ENCODE measurements at regions not wholly inside any gene's neighbourhood (a gene's known extent, or its start where the extent isn't known, plus 50 kb on each side); places are given as distances from the start of the nearest gene placed in this dataset.

- CTCF ChIA-PET: no interaction called here
- Histone ChIP-seq H3K9me3 (no peaks in the 10 kb centered on the region), H3K27me3 (replicated peaks; ENCODE audit: control insufficient read depth, insufficient read depth, low read length) (no peaks in the 10 kb centered on the region), H3K36me3 (ENCODE audit: control insufficient read depth, insufficient read depth, low read length) (no peaks in the 10 kb centered on the region), H3K4me1 (no peaks in the 10 kb centered on the region), H3K4me3 (ENCODE audit: low read depth, low read length) (no peak overlapping the region)
- intact Hi-C loops (cut with micrococcal nuclease; ENCODE audit: unreplicated experiment): no loop called here
- Mint-ChIP-seq H3K27me3 (ENCODE audit: insufficient read depth, unreplicated experiment) (peaks cover 9% of the 10 kb centered on the region), H3K4me3 (ENCODE audit: unreplicated experiment) (no peak overlapping the region), H3K36me3 (ENCODE audit: insufficient read depth, unreplicated experiment) (no peaks in the 10 kb centered on the region), H3K4me1 (ENCODE audit: low read depth, unreplicated experiment) (no peaks in the 10 kb centered on the region), H3K9me3 (ENCODE audit: unreplicated experiment) (no peaks in the 10 kb centered on the region), H3K27ac (ENCODE audit: unreplicated experiment) (no peak overlapping the region)
- TF ChIP-seq CTCF (IDR thresholded peaks at IDR 0.05; ENCODE audit: insufficient read depth in 1 of 2, low read depth in 1 of 2, low read length in 1 of 2, severe bottlenecking in 1 of 2, unreplicated experiment in 1 of 2): no peak
- BruUV-seq (replicated peaks): no TSS peak
- DNase-seq: no peak
- POLR2A ChIA-PET: no interaction called here
Measured at GRCh38 chr10:4576206-4576605, 249.8 kb upstream of the AKR1E2 start.

GRCh38 chr10:4569151-4569550 lies 256.9 kb upstream of the AKR1E2 start:
- Mint-ChIP-seq H3K27me3 (ENCODE audit: insufficient read depth, unreplicated experiment) (peaks cover 16% of the 10 kb centered on the region), H3K4me3 (ENCODE audit: unreplicated experiment) (no peak overlapping the region), H3K27ac (ENCODE audit: unreplicated experiment) (no peak overlapping the region), H3K9me3 (ENCODE audit: unreplicated experiment) (no peaks in the 10 kb centered on the region), H3K36me3 (ENCODE audit: insufficient read depth, unreplicated experiment) (no peaks in the 10 kb centered on the region), H3K4me1 (ENCODE audit: low read depth, unreplicated experiment) (no peaks in the 10 kb centered on the region)
- no peaks in the 10 kb centered on the region for H3K4me1 ChIP-seq
- H3K4me3 ChIP-seq (ENCODE audit: low read depth, low read length): no peak overlapping the region
- CTCF ChIA-PET: no interaction called here
- no TSS peak for BruUV-seq (replicated peaks)
- H3K36me3 ChIP-seq (ENCODE audit: control insufficient read depth, insufficient read depth, low read length): no peaks in the 10 kb centered on the region
- no peak for TF ChIP-seq CTCF (IDR thresholded peaks at IDR 0.05; ENCODE audit: insufficient read depth in 1 of 2, low read depth in 1 of 2, low read length in 1 of 2, severe bottlenecking in 1 of 2, unreplicated experiment in 1 of 2)
- H3K9me3 ChIP-seq: no peaks in the 10 kb centered on the region
- intact Hi-C loops (cut with micrococcal nuclease; ENCODE audit: unreplicated experiment): no loop called here
- DNase-seq: no peak
- POLR2A ChIA-PET: no interaction called here
- H3K27me3 ChIP-seq (replicated peaks; ENCODE audit: control insufficient read depth, insufficient read depth, low read length): no peaks in the 10 kb centered on the region

- H3K4me3 Mint-ChIP-seq (ENCODE audit: unreplicated experiment): no peak overlapping the region
- no TSS peak for BruUV-seq (replicated peaks)
Measured at GRCh38 chr10:4568731-4569130, 257.3 kb upstream of the AKR1E2 start.

More at GRCh38 chr10:4568731-4569130, 257.3 kb upstream of the AKR1E2 start:
- POLR2A ChIA-PET: no interaction called here
- intact Hi-C loops (cut with micrococcal nuclease; ENCODE audit: unreplicated experiment): no loop called here
- no peak for TF ChIP-seq CTCF (IDR thresholded peaks at IDR 0.05; ENCODE audit: insufficient read depth in 1 of 2, low read depth in 1 of 2, low read length in 1 of 2, severe bottlenecking in 1 of 2, unreplicated experiment in 1 of 2)
- H3K9me3 Mint-ChIP-seq (ENCODE audit: unreplicated experiment): no peaks in the 10 kb centered on the region
- no peaks in the 10 kb centered on the region for H3K36me3 Mint-ChIP-seq (ENCODE audit: insufficient read depth, unreplicated experiment)
- DNase-seq: no peak
- H3K4me3 ChIP-seq (ENCODE audit: low read depth, low read length): no peak overlapping the region
- no peaks in the 10 kb centered on the region for H3K9me3 ChIP-seq
- H3K36me3 ChIP-seq (ENCODE audit: control insufficient read depth, insufficient read depth, low read length): no peaks in the 10 kb centered on the region
- peaks cover 16% of the 10 kb centered on the region for H3K27me3 Mint-ChIP-seq (ENCODE audit: insufficient read depth, unreplicated experiment)
- H3K4me1 Mint-ChIP-seq (ENCODE audit: low read depth, unreplicated experiment): no peaks in the 10 kb centered on the region
- CTCF ChIA-PET: no interaction called here
- no peaks in the 10 kb centered on the region for H3K4me1 ChIP-seq
- H3K27ac Mint-ChIP-seq (ENCODE audit: unreplicated experiment): no peak overlapping the region
- H3K27me3 ChIP-seq (replicated peaks; ENCODE audit: control insufficient read depth, insufficient read depth, low read length): no peaks in the 10 kb centered on the region
